ENCODE measurements at regions not wholly inside any gene's neighbourhood (a gene's known extent, or its start where the extent isn't known, plus 50 kb on each side); places are given as distances from the start of the nearest gene placed in this dataset.

- no peak for DNase-seq
Observed at GRCh38 chr19:31502536-31503170, 153.4 kb upstream of the TSHZ3 start.

- DNase-seq = no peak
Observed at GRCh38 chr19:31503211-31503610, 154.0 kb upstream of the TSHZ3 start.

GRCh38 chr19:31504221-31504620, 155.0 kb upstream of the TSHZ3 start:
- no peak for DNase-seq

- no peak for DNase-seq
Observed at GRCh38 chr19:31505596-31505910, 156.3 kb upstream of the TSHZ3 start.

- DNase-seq = no peak
Observed at GRCh38 chr19:31506102-31506501, 156.9 kb upstream of the TSHZ3 start.

- no peak for DNase-seq
Observed at GRCh38 chr19:31510635-31511034, 161.4 kb upstream of the TSHZ3 start.

- DNase-seq = no peak
Observed at GRCh38 chr19:31511098-31511497, 161.9 kb upstream of the TSHZ3 start.

- no peak for DNase-seq
Observed at GRCh38 chr19:31511696-31512095, 162.5 kb upstream of the TSHZ3 start.

- DNase-seq = no peak
Observed at GRCh38 chr19:31512181-31512970, 163.1 kb upstream of the TSHZ3 start.

GRCh38 chr19:31513841-31514240, 164.6 kb upstream of the TSHZ3 start:
- DNase-seq = no peak

GRCh38 chr19:31515931-31516330, 166.7 kb upstream of the TSHZ3 start:
- no peak for DNase-seq

- DNase-seq = no peak
Observed at GRCh38 chr19:31516756-31517155, 167.5 kb upstream of the TSHZ3 start.

- DNase-seq = no peak
Observed at GRCh38 chr19:31517224-31518180, 168.3 kb upstream of the TSHZ3 start.

- DNase-seq = no peak
Observed at GRCh38 chr19:31518216-31519020, 169.2 kb upstream of the TSHZ3 start.

GRCh38 chr19:31519256-31519655, 170.0 kb upstream of the TSHZ3 start:
- no peak for DNase-seq

- DNase-seq = no peak
Observed at GRCh38 chr19:31519908-31520307, 170.7 kb upstream of the TSHZ3 start.

- DNase-seq = no peak
Observed at GRCh38 chr19:31520633-31521032, 171.4 kb upstream of the TSHZ3 start.

- DNase-seq = no peak
Observed at GRCh38 chr19:31525610-31526147, 176.4 kb upstream of the TSHZ3 start.

- no peak for DNase-seq
Observed at GRCh38 chr19:31527443-31527842, 178.2 kb upstream of the TSHZ3 start.

- no peak for DNase-seq
Observed at GRCh38 chr19:31528261-31528660, 179.0 kb upstream of the TSHZ3 start.

- DNase-seq = no peak
Observed at GRCh38 chr19:31529121-31529520, 179.9 kb upstream of the TSHZ3 start.

- DNase-seq = no peak
Observed at GRCh38 chr19:31530781-31531180, 181.5 kb upstream of the TSHZ3 start.

GRCh38 chr19:31531326-31531725, 182.1 kb upstream of the TSHZ3 start:
- DNase-seq = no peak
